Esophagus muscularis mucosa (tissue), 4 donors: ENCODE measurements at regions not wholly inside any gene's neighbourhood (a gene's known extent, or its start where the extent isn't known, plus 50 kb on each side); places are given as distances from the start of the nearest gene placed in this dataset.

Source experiments
- CTCF ChIP-seq, 3 experiments: fragments of 200-600 bp in 2 of 3; fragments of 450-650 bp in 1 of 3; sonication (generic) in 2 of 3; IDR thresholded peaks; one replicate each; pipeline ENCODE4 v1.5.1; 2017 to 2019; ENCODE audit warnings: antibody characterized with exemption in 3 of 3, mild to moderate bottlenecking in 2 of 3, moderate library complexity in 1 of 3
- EP300 ChIP-seq: sonication (generic); formaldehyde crosslinking; IDR thresholded peaks from one replicate; pipeline ENCODE4 v1.6.1; 2017; ENCODE audit warnings: antibody characterized with exemption
- POLR2A ChIP-seq: fragments of 450-650 bp; IDR thresholded peaks from one replicate; pipeline ENCODE4 v1.6.1; 2017; ENCODE audit warnings: antibody characterized with exemption, moderate library complexity, mild to moderate bottlenecking, low read depth
- POLR2AphosphoS5 ChIP-seq, 2 donors: sonication (generic); formaldehyde crosslinking; IDR thresholded peaks; one replicate each; pipeline ENCODE4 v1.6.1; 2017; ENCODE audit warnings: antibody characterized with exemption in 2 of 2

- no peak for TF ChIP-seq POLR2AphosphoS5 (IDR thresholded peaks at IDR 0.05)
- TF ChIP-seq CTCF (IDR thresholded peaks at IDR 0.05) = no peak
- no peak for TF ChIP-seq EP300
- TF ChIP-seq POLR2A = no peak
These were observed 382.7 kb downstream of the RPS24 start for GRCh38 chr10:78416031-78417011.
